LoVo (cell line): ENCODE measurements at regions not wholly inside any gene's neighbourhood (a gene's known extent, or its start where the extent isn't known, plus 50 kb on each side); places are given as distances from the start of the nearest gene placed in this dataset.
A peak's percentile ranks its signal among the peaks of the same experiment; 100 is the strongest.

Source experiments
- DNase-seq: peaks from one replicate; pipeline ENCODE4 v3.0.0-alpha.2; 2016; ENCODE audit warnings: low spot score

DNA sequence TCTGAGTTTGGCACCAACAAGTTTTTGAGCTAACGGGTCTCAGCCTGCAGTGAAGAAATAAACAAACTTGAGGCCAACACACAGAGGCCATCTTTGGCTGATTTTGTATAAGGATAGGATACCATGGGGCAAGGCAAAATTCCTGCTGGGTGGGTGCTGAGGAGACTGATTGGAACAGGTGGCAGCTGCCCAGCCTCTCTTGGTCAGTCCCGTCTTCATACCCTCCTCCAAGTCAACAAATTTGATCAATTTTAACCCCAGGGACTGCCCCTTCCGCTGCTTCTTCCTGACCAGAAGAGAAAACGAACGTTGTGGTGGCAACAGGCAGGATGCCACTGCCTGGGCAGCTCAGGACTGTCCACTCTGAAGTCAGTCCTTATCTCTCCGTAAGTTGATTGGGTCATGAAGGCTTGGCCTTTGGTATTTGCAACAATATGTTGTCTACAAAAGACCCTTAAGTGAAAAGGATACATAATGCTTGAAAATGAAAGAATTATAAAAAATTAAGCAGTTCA is 139.3 kb downstream of the SPP2 start:
- DNase-seq: no peak

DNA sequence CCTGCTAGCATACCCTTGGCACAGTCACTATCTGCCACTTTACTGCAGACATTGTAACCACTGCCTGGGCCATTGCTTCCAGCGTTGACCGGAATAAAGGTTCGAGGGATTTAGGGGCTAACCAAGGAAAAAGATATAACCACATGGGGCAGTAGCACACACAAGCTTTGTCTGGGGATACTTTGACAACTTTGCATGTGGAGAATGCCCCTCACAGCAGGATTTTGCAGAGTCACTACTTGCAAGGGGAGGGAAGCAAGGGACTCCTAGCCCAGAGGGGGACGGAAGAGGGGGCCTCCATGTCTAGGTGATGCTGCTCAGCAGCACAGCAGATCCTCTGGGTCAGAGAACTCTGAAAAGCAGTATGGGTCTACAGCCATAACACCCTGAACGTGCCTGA is 138.7 kb downstream of the SPP2 start:
- no peak for DNase-seq

GRCh38 chr2:234187646-234188174 is 137.2 kb downstream of the SPP2 start:
- DNase-seq: no peak

DNA sequence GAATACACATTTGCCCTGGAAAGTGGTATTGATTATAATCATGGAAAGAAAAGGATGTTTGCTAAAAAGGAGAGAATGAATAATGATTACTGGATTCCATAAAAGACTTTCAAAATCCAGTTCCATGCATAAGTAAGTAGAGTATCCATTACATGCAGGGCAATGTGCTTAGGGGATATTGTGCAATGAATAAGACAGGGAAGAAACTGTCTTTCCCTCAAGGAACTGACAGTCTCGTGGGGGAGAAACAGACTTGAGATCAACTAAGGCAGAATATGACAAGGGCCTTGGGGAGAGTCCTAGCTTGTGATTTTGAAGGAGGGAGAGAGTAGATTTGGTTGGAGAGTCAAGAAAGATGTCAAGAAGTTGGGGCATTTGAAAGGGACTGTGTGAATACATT is 130.6 kb downstream of the SPP2 start:
- no peak for DNase-seq

DNA sequence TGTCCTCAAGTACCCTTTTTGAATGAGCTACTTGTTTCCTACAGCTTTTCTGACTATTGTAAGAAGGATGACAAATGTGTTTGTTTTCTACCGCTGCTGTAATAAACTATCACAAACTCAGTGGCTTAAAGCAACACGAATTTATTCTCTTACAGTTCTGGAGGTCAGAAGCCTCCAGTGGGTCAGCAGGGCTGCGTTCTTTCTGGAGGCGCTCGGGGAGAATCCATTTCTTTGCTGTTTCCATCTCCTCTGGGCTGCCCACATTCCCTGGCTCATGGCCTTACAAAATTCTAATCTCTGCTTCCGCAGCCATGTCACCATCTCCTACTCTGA is 128.5 kb downstream of the SPP2 start:
- no peak for DNase-seq

DNA sequence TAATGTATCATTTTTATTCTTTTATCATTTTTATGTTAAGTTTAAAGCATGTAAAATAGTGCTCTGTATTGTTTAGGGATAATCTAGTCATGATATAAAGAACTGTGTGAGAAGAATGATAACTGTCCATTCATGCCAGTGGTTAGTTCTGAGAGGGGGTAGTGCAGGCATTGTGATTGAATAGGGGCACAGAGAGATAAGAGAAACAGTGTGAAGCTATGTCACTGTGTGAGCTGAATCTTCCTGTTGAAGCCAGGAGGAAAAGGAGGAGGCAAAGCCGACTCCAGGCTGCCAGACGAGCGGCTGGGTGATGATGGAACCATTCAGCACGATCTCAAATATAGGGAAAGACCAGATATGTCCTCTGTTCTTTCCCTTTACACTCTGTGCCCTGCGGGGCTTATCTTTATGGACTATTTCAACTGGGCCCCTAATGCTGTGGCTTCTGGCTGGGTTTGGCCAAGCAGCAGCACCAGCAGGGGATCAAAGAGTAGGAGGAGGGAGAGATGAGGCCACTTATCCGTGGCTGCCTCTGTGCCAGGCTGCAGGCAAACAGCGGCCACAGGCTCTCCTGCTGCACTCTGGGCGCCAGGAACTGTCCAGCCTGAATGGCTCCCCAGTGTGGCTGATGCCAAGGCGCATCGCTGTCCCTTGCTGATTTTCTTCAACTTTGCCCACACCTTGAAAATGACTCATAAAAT is 128.0 kb downstream of the SPP2 start:
- peak; percentile 77 for DNase-seq

DNA sequence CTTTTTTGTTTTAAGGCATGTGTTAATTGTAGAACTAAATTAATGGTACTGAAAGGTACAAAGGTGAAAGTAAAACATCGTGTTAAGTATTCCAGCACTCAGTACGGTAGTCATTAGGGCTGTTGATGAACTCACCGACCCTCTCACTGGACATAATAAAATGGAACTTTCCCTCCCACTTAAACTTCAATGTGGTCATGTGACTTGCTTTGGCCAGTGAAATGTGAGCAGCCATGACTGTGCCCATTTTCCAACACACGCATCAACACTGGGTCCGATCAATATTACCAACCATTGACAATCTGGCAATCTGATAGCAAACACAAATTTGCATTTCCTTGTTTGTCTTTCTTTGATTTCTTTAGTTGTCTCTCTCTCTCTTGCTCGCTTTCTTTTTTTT is 125.1 kb downstream of the SPP2 start:
- no peak for DNase-seq

DNA sequence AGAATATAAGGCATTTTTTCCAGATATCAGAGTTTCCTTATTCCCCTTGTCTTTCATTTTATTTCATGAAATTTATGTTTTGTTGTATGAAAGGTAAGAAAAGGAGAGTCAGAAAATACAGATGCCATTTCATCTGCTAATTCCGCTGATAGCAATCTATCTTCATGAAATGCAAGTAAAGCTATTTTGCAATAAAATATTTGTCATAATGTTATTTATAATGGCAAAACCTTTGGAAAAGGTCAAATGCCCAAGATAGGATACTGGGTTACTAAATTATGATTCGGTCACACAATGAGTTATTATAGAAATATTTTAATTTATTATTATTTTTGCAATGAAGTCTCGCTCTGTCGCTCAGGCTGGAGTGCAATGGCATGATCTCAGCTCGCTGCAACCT is 124.2 kb downstream of the SPP2 start:
- no peak for DNase-seq

DNA sequence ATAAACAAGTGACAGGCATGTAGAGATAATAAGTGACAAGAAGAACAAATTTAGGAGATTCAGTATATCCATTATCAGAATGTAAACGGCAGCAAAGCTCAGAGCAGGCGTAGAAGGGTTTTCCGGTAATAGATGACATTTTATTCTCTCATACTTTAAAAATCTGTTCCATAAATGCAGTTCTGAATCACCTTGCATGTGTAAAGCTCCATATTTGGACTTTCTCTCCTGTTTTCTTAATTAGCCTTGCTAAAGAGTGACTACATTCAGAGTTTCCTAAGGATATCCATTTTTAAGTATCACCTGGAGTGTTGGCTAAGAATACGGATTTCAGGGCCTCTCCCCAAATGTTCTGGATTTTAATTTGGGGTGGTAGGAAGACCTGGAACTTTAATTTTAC is 122.0 kb downstream of the SPP2 start:
- DNase-seq: no peak

GRCh38 chr2:234172066-234172465 is 121.6 kb downstream of the SPP2 start:
- no peak for DNase-seq

- DNase-seq: no peak
These were observed 121.2 kb downstream of the SPP2 start for GRCh38 chr2:234171666-234172065.

GRCh38 chr2:234169674-234170073 is 119.2 kb downstream of the SPP2 start:
- no peak for DNase-seq

GRCh38 chr2:234168605-234169570 is 118.4 kb downstream of the SPP2 start:
- peak; percentile 70 for DNase-seq

DNA sequence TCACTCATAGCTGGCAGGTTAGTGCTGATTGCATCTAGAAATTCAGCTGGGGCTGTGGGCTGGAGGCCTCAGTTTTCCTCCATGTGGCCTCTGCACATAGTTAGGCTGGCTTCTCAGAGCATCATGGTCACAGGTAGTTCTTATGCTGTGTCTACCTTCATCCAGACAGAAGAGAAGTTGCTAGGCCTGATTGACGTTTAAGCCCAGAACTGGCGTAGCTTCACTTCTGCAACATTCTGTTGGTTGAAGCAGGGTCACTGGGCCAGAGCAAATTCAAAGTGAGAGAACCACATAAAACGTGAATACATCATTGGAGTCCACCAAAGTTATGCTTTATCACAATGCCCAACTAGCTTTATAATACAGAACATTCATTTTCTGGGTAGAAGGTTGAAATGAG is 116.0 kb downstream of the SPP2 start:
- DNase-seq: no peak

DNA sequence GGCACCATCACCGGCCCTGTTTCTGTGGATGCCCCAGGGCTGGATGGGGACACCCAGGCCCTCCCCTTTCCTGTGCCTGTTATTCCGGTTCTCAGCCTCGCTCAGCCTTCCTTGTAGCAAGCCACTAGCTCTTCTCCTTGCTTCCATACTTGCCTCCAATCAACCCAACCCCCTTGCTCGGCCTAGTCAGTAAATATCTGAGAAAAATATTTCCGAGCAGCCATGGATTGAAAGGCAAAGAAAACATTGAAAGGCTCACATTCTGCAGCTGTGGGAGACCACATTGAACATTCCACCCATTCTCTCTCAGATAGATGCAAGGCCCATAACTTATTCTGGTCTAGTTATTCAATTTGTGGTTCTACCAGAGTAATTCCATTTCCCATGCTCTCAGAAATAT is 114.9 kb downstream of the SPP2 start:
- no peak for DNase-seq

DNA sequence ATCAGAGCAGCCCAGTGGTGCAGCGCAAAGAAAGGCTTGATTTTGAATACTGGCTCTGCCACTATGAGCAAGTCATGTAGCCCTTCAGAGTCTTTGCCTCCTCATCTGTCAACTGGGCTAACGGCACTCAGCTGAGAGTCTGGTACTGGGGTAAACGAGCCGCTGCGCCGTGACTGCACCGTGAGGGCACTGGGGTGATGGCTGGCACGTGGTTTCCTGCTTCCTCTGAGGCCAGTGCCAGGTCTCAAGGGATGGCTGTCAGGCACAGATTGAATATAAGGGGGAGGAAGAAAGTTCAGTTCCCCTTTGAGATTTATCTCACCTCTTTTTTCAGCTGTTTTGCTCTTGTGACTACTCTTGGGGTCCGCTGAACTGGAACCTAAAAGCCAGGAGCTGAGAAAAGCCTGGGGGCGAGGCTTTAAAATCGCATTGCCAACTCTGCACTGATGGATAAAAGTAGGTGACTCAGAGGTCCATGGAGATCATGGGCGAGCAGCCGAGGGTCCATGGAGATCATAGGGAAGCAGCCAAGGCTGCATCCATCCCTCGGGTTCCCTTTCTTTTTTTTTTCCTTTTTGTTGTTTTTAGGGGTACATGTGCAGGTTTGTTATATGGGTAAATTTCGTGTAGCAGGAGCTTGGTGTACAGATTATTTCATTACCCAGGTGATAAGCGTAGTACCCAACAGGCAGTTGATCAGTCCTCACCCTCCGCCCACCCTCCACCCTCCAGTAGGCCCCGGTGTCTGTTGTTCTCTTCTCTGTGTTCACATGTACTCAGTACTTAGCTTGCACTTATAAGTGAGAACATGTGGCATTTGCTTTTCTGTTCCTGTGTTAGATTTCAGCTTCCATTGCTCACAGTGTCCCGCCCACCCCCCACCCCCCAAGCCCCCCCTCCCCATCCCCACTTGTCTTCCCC is 114.3 kb downstream of the SPP2 start:
- no peak for DNase-seq

DNA sequence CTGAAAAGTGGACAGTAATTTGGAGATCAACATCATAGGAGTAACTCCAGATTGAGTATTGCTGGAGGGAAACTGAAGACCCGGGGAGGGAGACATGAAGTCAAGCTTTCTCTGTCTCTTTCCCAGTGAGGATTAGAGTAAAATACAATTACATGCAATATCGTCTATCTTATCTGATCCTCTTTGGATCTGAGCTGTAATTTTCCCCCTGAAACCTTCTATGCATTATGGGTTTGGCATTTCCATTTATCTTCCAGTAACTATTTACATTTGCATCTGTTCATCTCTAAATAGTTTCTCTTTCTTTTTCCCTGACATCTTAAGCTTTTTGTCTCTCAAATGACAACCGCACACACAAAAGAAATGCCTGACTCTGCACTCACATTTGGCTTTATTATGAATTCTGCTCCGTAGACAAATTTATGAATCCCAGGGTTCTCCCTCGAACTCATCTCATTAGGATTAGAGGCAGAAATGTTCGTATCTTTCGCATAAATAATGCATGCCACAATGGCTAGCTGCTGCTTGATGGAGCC is 113.1 kb downstream of the SPP2 start:
- DNase-seq: no peak

DNA sequence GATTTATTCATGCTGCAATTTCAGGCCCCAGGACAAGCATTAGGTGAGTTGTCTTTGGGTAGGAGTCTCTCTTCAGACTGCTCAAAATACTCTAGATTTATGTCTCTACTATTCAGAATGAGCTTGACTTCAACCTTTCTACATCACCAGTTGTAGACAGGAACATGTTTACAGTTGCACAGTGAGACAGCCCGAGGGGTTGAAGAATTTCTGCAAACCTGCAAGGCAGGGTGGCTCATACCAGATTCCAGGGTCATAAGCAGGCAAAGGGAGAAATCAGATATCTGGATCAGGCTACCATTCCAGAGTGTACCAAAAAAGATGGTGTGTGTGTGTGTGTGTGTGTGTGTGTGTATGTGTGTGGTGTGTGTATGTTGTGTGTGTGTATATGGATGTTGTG is 112.4 kb downstream of the SPP2 start:
- DNase-seq: no peak

- no peak for DNase-seq
These were observed 111.4 kb downstream of the SPP2 start for GRCh38 chr2:234161932-234162331.

DNA sequence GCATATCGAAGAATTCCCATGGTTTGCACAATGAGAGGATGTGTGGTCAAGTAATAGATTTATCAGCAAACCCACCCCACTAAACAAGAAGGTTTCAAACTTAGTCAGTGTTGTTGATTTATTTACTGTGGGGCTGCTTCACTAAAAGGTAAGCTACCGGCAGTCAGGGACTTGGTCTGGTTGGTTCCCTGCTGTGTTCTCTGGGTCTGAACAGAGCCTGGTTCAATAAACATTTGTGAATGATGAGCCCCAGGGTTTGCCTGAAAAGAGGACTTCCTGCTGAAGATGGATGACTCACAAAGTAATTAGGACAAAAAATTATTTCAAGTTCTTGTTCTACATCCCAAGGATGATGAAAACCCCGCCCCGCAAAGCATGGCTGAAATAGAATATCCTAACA is 108.3 kb downstream of the SPP2 start:
- DNase-seq: peak; percentile 74

DNA sequence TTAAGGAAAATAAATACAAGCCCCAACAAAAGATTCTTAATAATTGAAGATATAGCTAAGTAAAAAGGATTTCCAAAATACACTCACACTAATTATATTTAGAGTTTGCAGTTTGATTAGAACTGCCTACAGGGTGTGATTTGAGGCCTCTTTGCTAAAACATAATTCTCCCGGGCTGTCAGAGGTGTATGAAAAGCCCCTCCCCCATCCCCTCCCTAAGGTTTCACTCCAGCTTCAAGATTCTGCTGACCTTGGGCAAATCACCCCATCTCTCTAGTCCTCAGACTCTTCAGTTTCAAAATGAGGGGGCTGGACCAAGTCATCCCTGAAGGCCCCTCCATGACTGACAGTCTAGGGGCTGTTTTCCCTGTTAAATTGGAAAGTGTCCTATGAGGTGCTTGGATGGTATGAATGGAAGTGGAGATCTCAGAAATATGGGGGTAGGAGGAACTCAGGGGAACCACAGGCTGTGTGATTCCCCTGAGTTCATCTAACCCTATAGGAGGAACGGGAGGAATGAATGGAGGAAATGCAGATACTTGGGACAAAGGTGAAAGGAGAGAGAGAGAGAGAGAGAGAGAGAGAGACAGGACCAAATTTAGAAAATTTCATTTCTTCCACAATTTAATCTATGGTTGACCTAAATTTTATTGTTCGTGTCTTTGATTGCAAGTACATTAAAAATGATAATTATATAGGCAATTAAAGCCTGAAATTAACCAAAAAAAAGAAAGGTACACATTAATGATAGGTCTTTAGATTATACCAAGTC is 107.5 kb downstream of the SPP2 start:
- no peak for DNase-seq
